CD14-positive monocyte (primary cell): ENCODE measurements at regions not wholly inside any gene's neighbourhood (a gene's known extent, or its start where the extent isn't known, plus 50 kb on each side); places are given as distances from the start of the nearest gene placed in this dataset.

Experiments used
- DNase-seq, 3 donors: peaks; one replicate each; pipeline ENCODE4 v3.0.0-alpha.2; 2011 to 2022
- H2AFZ ChIP-seq: 2 replicates; pipeline ENCODE4 v1.6.0; 2012; ENCODE audit warnings: mild to moderate bottlenecking, low read depth, low read length, inconsistent platforms; ENCODE audit not compliant: insufficient read depth, poor library complexity, severe bottlenecking
- H3K27ac ChIP-seq, 2 donors: 1 replicate in 1 of 2; 2 replicates in 1 of 2; pipeline ENCODE4 v1.5.1; 2012 to 2013; ENCODE audit warnings: low read length in 2 of 2, control low read depth in 1 of 2, inconsistent platforms in 1 of 2, low read depth in 1 of 2, mild to moderate bottlenecking in 1 of 2
- H3K27me3 ChIP-seq, 2 donors: one replicate each; pipeline versions ENCODE4 v1.6.0 to v1.6.1; 2011 to 2013; ENCODE audit warnings: low read length in 2 of 2; ENCODE audit not compliant: control insufficient read depth in 2 of 2, insufficient read depth in 2 of 2
- H3K36me3 ChIP-seq, 2 donors: replicated peaks in 1 of 2; 1 replicate in 1 of 2; 2 replicates in 1 of 2; pipeline versions ENCODE4 v1.5.1 to v1.6.1; 2012 to 2013; ENCODE audit warnings: low read length in 2 of 2, control low read depth in 1 of 2, inconsistent platforms in 1 of 2, mild to moderate bottlenecking in 1 of 2; ENCODE audit not compliant: insufficient read depth in 2 of 2, control insufficient read depth in 1 of 2
- H3K4me1 ChIP-seq, 2 donors: 1 replicate in 1 of 2; 2 replicates in 1 of 2; pipeline versions ENCODE4 v1.5.1 to v1.6.1; 2012 to 2013; ENCODE audit warnings: low read length in 2 of 2, control low read depth in 1 of 2, inconsistent platforms in 1 of 2, mild to moderate bottlenecking in 1 of 2, moderate library complexity in 1 of 2; ENCODE audit not compliant: insufficient read depth in 2 of 2, control insufficient read depth in 1 of 2
- H3K4me2 ChIP-seq: replicated peaks from 2 replicates; pipeline ENCODE3; 2012; ENCODE audit warnings: low read length, moderate library complexity, mild to moderate bottlenecking; ENCODE audit not compliant: poor library complexity, severe bottlenecking; ENCODE audit errors: extremely low read depth
- H3K4me3 ChIP-seq, 3 experiments: fragments of 200-600 bp in 1 of 3; sonication (generic) in 1 of 3; replicated peaks in 1 of 3; 1 replicate in 2 of 3; 2 replicates in 1 of 3; pipeline ENCODE4 v1.5.1; 2011 to 2013; ENCODE audit warnings: low read length in 3 of 3, mild to moderate bottlenecking in 3 of 3, control low read depth in 2 of 3, low read depth in 2 of 3, inconsistent platforms in 1 of 3, moderate library complexity in 1 of 3
- H3K79me2 ChIP-seq: 2 replicates; pipeline ENCODE4 v1.6.0; 2012; ENCODE audit warnings: mild to moderate bottlenecking, control low read depth, inconsistent platforms, low read length, moderate library complexity; ENCODE audit not compliant: insufficient read depth
- H3K9ac ChIP-seq: 2 replicates; pipeline ENCODE4 v1.6.0; 2017; ENCODE audit warnings: low read length, mild to moderate bottlenecking; ENCODE audit not compliant: insufficient read depth, poor library complexity, severe bottlenecking
- H3K9me3 ChIP-seq, 2 donors: replicated peaks in 1 of 2; 1 replicate in 1 of 2; 2 replicates in 1 of 2; pipeline versions ENCODE4 v1.5.1 to v1.6.1; 2012 to 2013; ENCODE audit warnings: low read length in 2 of 2, control low read depth in 1 of 2; ENCODE audit not compliant: control insufficient read depth in 1 of 2, insufficient read depth in 1 of 2
- H4K20me1 ChIP-seq: 2 replicates; pipeline ENCODE4 v1.6.0; 2012; ENCODE audit warnings: mild to moderate bottlenecking, low read length, control low read depth, moderate library complexity; ENCODE audit not compliant: insufficient read depth
- H3K27ac Mint-ChIP-seq, 7 donors: one replicate each; pipeline ENCODE4 v1.8.0; 2020; ENCODE audit warnings: mild to moderate bottlenecking in 7 of 7, mixed read lengths in 7 of 7, moderate library complexity in 6 of 7, inconsistent platforms in 2 of 7
- H3K27me3 Mint-ChIP-seq, 3 donors: one replicate each; pipeline ENCODE4 v1.8.0; 2021 to 2022; ENCODE audit warnings: low read depth in 3 of 3, mild to moderate bottlenecking in 3 of 3, mixed read lengths in 3 of 3, moderate library complexity in 3 of 3, inconsistent platforms in 1 of 3
- H3K36me3 Mint-ChIP-seq, 2 donors: one replicate each; pipeline ENCODE4 v1.8.0; 2020; ENCODE audit warnings: mixed read lengths in 2 of 2, inconsistent platforms in 1 of 2, mild to moderate bottlenecking in 1 of 2
- H3K4me1 Mint-ChIP-seq: one replicate; pipeline ENCODE4 v1.8.0; 2020; ENCODE audit warnings: mild to moderate bottlenecking, mixed read lengths
- H3K4me3 Mint-ChIP-seq, 2 donors: one replicate each; pipeline ENCODE4 v1.8.0; 2020; ENCODE audit warnings: mild to moderate bottlenecking in 2 of 2, mixed read lengths in 2 of 2, moderate library complexity in 1 of 2
- H3K9me3 Mint-ChIP-seq, 7 donors: one replicate each; pipeline ENCODE4 v1.8.0; 2020 to 2022; ENCODE audit warnings: mixed read lengths in 7 of 7, mild to moderate bottlenecking in 6 of 7, moderate library complexity in 6 of 7, inconsistent platforms in 2 of 7
- CTCF ChIP-seq: fragments of 200-600 bp; IDR thresholded peaks from one replicate; pipeline ENCODE4 v1.8.0; 2022; ENCODE audit warnings: antibody characterized with exemption, mild to moderate bottlenecking
- WGBS: methylation state at CpG from one replicate; pipeline ENCODE4 v1.1.5; 2013; ENCODE audit warnings: missing lambda C conversion rate; ENCODE audit not compliant: insufficient coverage; 5-methylcytosine and 5-hydroxymethylcytosine counted together
- intact Hi-C, 2 donors: fragments of 100-400 bp; cut with micrococcal nuclease; formaldehyde crosslinking; loops; one replicate each; pipeline versions ENCODE4 v1.15.0 to v1.15.1; 2023

- Histone ChIP-seq H3K9me3 (peaks cover 0 to 3% of the 10 kb centered on the region in 2 donors), H3K27me3 (peaks cover 16 to 46% of the 10 kb centered on the region in 2 donors), H4K20me1 (no peaks in the 10 kb centered on the region), H3K27ac (no peak overlapping the region), H3K79me2 (no peaks in the 10 kb centered on the region), H2AFZ (no peak overlapping the region), H3K9ac (no peak overlapping the region), H3K4me3 (no peak overlapping the region), H3K36me3 (no peaks in the 10 kb centered on the region), H3K4me2 (no peak overlapping the region), H3K4me1 (no peaks in the 10 kb centered on the region)
- no peak for TF ChIP-seq CTCF
- Mint-ChIP-seq H3K36me3 (no peaks in the 10 kb centered on the region), H3K9me3 (peaks cover 0 to 15% (median 5%) of the 10 kb centered on the region in 7 donors), H3K27me3 (peaks cover 42 to 49% (median 49%) of the 10 kb centered on the region in 3 donors), H3K4me1 (no peaks in the 10 kb centered on the region), H3K27ac (no peak overlapping the region), H3K4me3 (no peak overlapping the region)
- WGBS, result 20% methylated on average over 1 of the region's 8 CpGs
- intact Hi-C loops, result no loop called here
- DNase-seq, result no peak
Measured at GRCh38 chr5:155726267-155726666, 600.7 kb upstream of the SGCD start.

GRCh38 chr5:155727512-155728145, 599.3 kb upstream of the SGCD start:
- intact Hi-C loops, result no loop called here
- Histone ChIP-seq H3K4me3 (no peak overlapping the region), H3K27ac (no peak overlapping the region), H3K4me2 (no peak overlapping the region), H3K27me3 (peaks cover 16 to 49% of the 10 kb centered on the region in 2 donors), H3K36me3 (no peaks in the 10 kb centered on the region), H3K9ac (no peak overlapping the region), H4K20me1 (no peaks in the 10 kb centered on the region), H3K79me2 (no peaks in the 10 kb centered on the region), H2AFZ (no peak overlapping the region), H3K4me1 (no peaks in the 10 kb centered on the region), H3K9me3 (peaks cover 0 to 3% of the 10 kb centered on the region in 2 donors)
- under 1% methylated on average over 23 of the region's 36 CpGs for WGBS
- H3K4me1 Mint-ChIP-seq, result no peaks in the 10 kb centered on the region
- TF ChIP-seq CTCF, result no peak
- peaks cover 0 to 13% (median 5%) of the 10 kb centered on the region in 7 donors for H3K9me3 Mint-ChIP-seq
- H3K27me3 Mint-ChIP-seq, result peaks cover 44 to 52% (median 50%) of the 10 kb centered on the region in 3 donors
- no peaks in the 10 kb centered on the region for H3K36me3 Mint-ChIP-seq
- no peak for DNase-seq
- no peak overlapping the region for H3K27ac Mint-ChIP-seq
- peak overlapping the region in 1 of 2 donors; percentile 76 for H3K4me3 Mint-ChIP-seq
